Testis (tissue), 2 donors: ENCODE measurements at regions not wholly inside any gene's neighbourhood (a gene's known extent, or its start where the extent isn't known, plus 50 kb on each side); places are given as distances from the start of the nearest gene placed in this dataset.

Experiments used
- CTCF ChIP-seq, 3 experiments: fragments of 450-650 bp in 2 of 3; fragments of 200-600 bp in 1 of 3; sonication (generic) in 1 of 3; IDR thresholded peaks; one replicate each; pipeline ENCODE4 v1.5.1; 2016 to 2019; ENCODE audit warnings: antibody characterized with exemption in 3 of 3, mild to moderate bottlenecking in 2 of 3, moderate library complexity in 1 of 3
- POLR2A ChIP-seq: fragments of 450-650 bp; IDR thresholded peaks from one replicate; pipeline ENCODE4 v1.6.1; 2017; ENCODE audit warnings: antibody characterized with exemption, mild to moderate bottlenecking, moderate library complexity

DNA sequence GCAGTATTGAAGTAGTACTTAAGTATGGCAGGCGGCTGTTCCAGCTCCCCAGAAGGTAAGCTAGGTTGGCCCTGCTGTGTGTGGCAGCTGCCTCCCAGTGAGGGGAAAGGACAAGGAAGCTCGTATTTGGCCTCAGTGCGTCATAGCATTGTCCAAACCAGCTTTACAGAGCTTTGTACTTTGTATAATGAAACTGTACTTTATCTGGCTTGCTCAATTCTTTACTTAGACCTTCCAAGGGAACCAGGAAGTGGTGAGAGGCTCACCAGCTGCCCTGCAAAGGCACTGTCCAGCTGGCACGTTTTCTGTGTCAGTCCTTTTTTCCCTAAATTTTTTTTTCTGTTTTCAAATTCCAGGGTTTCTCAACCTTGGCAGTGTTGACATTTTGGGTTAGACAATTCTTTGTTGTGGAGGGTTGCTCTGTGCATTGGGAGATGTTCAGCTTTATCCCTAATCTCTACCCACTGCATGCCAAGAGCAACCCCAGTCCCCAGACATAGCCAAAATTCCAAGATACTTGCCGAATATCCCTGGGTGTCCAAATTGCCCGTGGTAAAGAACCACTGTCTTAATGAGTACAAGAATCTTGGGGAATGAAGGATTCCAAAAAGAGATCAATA is 474.5 kb downstream of the LRRC70 start:
- TF ChIP-seq CTCF (IDR thresholded peaks at IDR 0.05) (no peak), POLR2A (no peak)
